GM21381 (cell line): ENCODE measurements at regions not wholly inside any gene's neighbourhood (a gene's known extent, or its start where the extent isn't known, plus 50 kb on each side); places are given as distances from the start of the nearest gene placed in this dataset.
A peak's percentile ranks its signal among the peaks of the same experiment; 100 is the strongest.
"Not testable (repeated sequence)": the region's sequence is repeated elsewhere in the genome, so short reads cannot be mapped to it uniquely, and the experiment has no call there.

Source experiments
- ATAC-seq: cut with Tn5 transposase; IDR thresholded peaks from one replicate; pipeline ENCODE4 v1.9.1; 2021; ENCODE audit warnings: mild to moderate bottlenecking, moderate library complexity; ENCODE audit not compliant: unreplicated experiment

DNA sequence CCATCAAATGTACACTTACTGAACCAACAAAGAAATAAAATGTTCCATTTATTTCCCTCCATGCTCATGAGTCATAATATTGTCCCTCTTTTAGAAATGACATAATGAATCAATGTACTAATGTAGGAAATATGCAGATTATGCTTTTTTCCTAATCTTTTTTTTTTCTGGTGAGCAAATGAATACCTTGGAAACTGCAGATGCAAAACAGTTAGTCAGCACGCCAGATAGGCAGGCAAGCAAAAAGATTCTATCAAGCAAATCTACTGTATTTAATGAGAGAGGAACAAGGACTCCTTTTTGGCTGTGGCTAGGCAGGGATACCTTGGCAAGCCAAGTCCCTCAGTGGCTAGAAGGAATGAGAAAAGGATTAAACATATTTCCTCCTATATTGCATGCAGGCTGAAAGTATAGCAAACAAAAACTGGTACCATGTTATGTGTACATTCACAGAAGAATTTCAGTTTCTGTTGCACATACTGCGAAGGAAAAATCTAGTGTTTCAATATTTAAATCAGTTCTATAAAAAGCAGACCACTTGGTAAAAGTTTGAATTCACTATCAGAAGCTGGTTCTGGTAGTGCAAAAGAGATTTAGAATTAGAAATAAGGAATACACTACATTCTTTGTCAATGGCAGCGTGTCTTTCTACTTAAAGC, 605.4 kb downstream of the TLE1 start:
- peak; percentile 54 for ATAC-seq

DNA sequence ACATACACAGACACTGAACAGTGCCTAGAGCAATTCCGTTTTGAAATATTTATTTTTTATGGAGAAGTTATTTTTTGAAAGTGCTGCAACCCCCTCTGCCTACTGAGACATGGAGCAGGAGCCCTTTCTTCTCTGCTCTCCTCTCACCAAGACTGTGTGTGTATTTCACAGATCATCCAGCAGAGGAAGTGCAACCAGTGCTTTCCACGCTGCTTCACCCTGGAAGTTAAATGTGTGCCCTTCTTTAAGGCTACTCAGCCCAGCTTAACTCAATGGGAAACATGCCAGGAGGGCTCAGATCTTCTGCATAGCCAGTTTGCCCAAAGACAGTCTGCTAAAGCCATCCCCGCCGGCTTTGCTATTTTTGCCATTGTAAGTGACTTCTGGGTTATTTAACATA, 606.3 kb downstream of the TLE1 start:
- no peak for ATAC-seq

DNA sequence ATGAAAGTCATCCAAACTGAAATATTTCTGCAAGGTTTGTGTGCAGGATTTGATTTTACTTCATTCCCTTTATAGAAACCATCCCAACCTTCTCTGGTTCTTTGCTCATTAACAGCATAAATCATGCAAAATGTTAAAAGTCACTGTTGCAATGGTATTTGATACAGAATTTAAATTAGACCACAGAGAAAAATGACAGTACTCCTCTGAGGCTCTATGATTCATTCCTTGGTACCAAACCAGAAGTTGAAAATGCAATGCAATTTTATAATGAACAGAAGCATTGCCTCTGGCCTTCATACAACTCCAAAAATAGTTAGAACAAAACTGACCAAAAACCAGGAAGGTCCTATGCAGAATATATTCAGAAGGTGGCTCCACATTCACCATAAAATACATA, 607.1 kb downstream of the TLE1 start:
- ATAC-seq, result no peak

DNA sequence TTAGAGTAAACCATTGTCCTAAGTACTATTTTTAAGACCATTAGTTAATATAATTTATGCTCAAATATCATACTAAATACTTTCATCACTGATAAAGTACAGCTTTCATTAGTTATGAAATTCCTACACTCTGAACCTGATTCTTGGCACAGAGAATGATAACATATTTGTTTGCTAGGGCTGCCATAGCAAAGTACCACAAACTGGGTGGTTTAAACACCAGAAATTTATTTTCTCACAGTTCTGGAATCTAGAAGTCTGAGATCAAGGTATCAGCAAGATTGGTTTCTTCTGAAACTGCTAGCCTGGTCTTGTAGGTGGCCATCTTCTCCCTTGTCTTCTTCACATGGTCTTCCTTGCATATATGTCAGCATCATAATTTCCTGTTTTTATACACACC, 608.4 kb downstream of the TLE1 start:
- no peak for ATAC-seq

DNA sequence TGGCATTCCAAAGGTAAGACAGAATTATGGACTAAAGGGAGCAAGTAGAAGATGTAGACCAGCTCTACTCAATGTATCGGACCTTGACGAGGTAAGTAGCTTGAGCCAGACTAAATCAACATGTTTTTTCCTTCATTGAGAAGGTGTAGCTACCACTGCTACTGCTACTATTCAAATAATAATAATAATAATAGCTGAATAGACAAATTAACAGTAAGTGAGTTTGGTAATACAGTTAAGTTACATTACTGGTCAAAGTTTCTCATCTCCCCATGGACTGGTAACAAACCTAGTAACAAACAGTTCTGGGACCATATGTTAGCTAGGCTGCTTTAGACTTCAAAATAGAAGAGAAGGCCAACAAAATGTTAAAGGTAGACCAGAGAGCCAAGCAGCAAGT, 609.2 kb downstream of the TLE1 start:
- ATAC-seq, result no peak

DNA sequence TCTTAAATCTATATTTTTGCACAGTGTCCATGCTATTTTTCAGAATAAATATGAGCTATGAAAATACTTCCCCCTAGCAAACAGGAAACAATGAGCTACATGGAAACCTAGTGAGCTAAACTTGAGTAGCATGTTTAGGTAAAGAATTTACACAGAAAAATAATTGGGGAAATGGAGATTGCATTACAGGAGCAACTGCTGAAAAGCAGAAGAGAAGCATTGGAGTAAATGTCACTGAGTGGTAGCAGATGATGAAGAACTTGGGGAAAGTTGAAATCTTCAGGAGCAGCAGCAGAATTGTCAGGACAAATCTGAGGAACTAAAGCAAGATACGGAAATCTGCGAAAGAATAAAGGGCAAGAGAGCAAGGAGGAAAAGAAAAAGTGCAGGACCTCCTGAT, 610.3 kb downstream of the TLE1 start:
- ATAC-seq, result no peak

DNA sequence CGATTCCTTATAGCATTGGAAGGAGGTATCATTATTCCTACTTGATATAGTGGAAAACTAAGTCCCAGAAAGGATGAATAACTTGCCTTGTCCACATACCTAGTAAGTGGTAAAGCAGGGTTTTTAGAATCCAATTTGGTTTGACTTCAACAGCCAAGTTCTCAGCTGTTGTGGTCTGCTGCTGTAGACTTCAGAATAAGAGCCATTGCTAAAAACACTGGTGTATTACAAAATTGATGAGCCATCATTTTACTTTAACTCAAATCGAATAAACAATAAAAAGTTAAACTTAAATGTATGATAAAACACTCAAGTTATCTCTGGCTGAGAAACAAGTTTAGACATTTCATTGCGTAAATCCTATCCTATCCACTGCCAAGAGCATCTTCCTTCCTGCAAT, 610.8 kb downstream of the TLE1 start:
- ATAC-seq, result no peak

DNA sequence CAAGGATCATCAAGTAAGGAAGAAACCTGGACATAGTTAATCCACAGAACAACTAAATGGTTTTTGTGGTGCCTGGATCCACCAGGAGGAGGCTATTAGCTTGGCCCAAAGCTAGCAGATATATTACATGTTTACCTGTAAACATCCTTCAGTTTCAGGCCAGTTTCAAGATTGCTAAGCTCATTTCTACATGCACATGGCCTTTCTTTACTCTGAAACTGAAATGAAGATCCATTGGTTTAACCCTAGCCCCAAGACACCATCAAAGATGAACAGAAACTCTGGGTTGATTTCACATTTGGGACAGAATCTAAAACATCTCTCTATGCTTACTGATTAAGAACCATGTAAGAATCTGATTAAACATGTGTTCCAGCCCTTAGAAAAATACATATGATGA, 611.8 kb downstream of the TLE1 start:
- ATAC-seq, result no peak

DNA sequence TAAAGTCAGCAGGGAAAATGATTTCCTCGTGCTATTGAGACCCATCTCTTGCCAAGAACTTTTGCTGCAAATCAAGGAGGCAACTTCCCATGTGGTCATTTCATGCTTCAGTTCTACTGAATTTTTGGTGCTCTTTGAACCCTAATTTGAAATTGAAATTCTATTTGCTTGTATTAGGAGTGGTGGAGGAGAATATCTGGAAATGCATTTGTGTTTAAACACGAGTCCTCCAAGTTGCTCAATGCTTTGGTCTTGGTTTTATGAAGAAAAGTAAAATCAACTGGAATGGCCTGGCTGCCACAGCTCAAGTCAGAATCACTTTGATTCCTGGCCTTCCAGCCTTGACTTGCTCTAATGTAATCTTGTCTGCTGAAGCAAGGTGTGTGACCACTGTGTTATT, 613.2 kb downstream of the TLE1 start:
- ATAC-seq, result no peak

DNA sequence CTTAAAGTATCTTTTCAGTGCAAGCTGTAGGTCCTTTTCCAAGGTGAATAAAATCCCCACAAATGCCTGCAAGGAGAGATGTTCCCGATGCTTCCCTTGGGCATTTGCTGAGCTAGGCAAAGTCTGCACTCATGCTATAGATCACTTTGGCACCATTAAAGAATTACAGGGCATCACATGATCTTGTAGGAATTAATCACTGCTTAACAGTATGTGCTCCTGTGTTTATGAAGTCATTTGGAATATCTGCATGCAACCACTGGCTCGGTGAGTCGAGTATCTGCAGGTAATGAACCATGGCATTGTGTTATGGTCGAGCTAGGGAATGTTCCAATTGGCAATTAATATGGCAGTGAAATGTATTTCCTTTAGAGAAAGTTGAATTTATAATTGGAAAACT, 615.1 kb downstream of the TLE1 start:
- ATAC-seq, result no peak

DNA sequence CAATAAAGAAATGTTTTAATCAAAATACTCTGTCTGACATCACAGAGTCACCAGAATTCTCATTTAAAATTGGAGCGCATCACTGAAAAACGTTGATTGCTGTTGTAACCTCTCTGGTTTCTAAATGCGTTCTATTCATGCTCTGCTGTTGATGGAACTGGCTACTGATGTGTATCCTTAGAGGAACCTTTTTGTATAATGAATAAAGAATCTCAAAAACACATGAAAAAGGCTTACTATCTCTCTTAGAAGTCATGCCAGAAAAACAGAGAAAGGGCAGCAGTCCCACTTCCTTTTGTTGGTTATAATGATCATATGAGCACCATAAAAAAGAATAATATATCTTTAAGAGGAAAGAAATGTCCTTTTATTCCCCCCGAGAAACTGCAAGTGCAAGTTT, 615.5 kb downstream of the TLE1 start:
- no peak for ATAC-seq

DNA sequence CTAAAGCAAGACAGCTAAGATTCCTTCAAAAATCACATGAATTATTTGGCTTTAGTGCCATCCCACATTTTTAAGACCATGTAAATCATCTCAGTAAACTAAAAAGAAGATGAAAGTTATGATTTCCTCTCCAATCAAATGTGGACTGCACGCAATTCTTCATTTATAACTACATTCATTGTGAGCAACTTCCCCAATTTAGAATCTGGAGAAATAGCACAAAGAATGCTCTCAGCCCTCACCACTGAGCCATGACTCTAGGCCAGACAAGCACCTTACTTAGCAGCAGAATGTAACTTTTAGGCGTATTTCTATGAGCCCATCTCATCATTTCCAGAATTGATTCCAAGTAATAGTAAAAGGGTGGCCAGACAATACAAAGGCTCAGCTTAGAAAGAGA, 616.6 kb downstream of the TLE1 start:
- ATAC-seq, result no peak

DNA sequence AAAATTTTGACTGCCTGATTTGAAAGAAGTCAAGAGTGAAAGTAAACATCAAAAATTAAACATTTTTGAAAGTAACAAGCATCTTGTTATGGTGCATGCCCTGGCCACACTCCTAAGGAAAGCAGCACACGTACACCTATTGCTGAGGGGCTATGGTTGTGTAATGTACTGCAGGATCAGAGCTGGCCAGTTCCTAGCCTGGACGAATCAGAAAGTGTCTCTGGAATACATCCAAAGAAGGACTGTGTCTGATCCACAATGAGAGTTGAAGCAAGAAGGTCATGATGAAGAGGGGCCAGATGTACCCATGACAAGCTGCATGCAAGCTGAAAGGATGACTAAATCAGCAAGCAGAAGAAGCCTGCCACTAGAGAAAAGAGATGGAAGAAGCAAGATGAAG, 618.2 kb downstream of the TLE1 start:
- ATAC-seq, result no peak

DNA sequence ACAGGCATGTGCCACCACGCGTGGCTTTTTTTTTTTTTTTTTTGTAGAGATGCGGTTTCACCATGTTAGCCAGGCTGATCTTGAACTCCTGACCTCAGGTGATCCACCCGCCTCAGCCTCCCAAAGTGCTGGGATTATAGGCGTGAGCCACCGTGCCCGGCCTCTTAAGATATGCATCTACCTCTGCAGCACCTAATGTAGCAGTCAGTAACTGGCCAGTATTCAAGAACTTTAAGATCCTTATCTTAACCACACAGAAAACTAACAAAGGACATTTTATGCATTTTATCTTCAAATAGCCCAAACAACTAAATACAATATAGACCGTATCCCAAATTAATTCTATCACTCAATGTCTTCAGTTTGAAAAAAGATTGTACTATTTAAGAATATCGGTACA, 618.7 kb downstream of the TLE1 start:
- no peak for ATAC-seq

DNA sequence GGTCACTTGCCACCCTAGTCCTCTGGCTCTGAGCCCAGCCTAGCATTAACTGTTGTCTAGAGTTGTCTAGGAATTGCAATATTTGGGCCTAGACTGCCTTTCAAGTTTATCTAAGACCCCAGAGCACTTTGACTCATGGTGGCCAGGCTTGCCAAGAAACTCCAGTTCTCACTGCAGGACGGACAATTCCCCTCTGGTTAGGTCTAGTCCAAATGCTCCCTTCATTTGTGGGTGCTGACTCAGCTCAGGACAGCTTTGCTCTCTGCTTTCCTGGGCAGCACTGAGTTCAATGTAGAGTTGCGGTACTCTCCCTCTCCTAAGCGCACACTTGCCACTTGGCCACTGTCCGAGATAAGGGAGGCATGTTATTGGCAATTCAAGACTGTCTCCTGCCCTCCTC, 619.4 kb downstream of the TLE1 start:
- no peak for ATAC-seq

DNA sequence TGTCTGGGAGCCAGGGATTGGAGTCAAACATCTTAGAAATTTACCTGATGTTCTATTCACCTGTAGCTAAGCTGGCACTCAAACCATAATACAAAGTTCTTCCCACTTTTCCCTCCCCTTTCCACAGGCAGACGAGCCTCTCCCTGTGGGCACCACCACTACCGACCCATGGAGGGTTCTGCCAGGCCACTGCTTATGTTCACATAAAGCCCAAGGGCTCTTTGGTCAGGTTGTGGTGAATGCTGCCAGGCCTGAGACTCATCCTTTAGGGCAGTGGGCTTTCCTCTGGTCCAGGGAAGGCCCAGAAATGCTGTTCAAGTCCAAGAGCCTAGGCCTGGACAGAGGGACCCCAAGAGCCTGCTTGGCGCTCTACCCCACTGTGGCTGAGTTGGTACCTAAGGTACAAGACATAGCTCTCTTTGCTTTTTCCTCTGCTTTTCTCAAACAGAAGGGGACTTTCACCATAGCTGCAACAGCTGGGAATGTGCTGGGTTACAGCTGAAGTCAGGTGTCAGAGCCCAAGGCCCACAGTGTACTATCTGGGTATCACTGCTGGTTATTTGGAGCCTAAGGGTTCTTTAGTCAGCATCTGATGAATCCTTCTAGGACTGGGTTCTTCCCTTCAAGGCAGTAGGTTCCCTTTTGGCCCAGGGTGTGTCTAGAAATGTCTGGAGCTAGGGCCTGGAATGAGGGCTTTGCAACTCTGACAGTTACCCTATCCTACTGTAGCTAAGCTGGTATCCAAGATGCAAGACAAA, 620.1 kb downstream of the TLE1 start:
- ATAC-seq, result no peak

DNA sequence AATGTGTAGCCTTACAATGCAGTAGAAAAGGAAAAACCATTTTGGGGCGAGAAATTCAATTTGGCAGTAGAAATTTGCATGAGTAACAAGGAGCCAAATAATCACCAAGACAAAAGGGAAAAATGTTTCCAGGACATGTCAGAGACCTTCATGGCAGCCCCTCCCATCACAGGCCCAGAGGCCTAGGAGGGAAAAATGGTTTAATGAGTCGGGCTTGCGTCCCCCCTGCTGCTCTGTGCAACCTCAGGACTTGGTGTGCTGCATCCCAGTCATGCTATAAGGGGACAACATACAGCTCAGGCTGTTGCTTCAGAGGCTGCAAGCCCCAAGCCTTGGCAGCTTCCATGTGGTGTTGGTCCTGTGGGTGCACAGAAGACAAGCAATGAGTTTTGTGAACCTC, 626.4 kb downstream of the TLE1 start:
- not testable (repeated sequence) for ATAC-seq

DNA sequence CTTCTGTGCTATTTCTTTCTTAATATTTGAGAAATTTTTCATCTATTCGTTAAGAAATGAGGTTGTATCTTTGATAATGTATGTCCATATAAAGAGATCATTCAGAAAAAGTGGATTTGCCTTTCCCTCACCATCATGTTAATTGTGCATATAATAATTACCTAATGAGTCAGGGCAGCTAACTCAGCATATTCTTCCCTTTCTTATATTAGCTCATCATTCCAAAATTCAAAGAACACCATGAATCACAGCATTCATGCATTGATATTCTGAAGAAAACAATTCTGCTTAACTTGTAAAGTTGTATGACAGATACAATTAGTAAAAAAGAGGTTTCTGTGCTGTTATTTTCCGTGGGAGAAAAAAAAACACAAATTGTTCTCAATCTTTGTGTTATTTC, 630.6 kb downstream of the TLE1 start:
- no peak for ATAC-seq

DNA sequence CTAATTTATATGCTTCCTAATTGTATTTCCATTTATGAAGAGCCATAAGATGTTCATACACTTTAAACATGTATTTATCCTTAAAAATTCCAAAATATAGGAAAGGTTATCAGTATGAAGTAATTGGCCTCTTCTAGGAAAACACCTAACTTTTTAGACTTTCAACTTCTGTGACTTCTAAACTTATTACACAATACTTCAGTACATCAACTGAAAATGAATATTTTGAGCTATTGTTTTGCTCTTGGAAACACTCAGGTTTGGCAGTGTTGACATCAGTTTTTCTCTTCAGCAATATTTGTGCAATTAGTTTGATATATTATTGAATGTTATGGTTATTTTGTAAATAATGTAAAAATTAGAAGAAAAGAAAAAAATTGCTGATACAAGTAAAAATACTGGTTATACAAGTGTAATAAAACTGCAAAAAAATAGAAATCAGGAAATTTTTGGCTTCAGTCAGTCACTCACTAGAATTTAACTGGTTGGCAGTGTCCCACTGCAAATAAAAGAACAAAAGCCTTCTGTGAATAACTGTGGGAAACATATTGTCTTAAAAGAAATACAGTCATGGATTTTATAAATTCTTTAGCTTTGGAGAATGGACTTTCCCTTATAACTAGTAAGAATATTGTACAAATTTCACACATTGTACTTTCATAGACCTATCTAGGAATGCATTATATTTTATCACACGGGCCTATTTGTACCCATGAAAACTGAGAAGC, 635.9 kb downstream of the TLE1 start:
- no peak for ATAC-seq

DNA sequence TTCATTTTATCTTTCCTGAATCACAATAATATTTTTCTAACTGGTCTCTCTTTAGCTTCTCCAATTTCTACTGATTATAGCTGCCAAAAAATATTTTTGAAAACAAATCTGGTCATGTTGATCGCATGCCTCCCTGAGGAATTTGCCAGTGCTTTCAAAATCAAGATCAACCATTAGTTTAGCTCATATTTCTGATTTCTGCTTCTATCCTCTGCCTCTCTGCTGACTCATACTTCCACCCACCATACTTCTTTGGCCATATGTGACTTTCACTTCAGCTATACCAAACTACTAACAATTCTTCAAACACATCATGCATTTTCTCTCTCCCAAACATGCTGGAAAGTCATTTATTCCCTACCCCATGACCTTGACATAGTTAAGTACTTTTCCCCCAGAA, 636.5 kb downstream of the TLE1 start:
- no peak for ATAC-seq

DNA sequence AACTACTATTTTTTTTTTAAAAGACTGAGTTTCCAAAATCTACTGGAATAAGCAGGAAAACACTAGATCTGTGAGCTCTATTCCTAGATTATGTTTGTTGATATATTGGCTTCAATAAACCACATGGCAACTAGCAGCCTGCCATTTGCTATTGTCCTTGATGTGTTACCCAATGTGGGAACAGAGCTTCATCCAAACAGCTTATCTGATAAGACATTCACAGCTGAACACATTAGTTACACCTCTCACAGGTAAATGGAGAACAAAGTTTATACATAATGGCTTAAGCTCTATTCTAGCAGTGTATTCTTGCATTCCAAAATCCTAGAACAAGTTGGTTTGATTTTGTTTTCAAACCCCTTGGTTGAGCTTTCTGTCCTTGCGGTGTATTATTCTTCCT, 642.1 kb downstream of the TLE1 start:
- ATAC-seq, result no peak

DNA sequence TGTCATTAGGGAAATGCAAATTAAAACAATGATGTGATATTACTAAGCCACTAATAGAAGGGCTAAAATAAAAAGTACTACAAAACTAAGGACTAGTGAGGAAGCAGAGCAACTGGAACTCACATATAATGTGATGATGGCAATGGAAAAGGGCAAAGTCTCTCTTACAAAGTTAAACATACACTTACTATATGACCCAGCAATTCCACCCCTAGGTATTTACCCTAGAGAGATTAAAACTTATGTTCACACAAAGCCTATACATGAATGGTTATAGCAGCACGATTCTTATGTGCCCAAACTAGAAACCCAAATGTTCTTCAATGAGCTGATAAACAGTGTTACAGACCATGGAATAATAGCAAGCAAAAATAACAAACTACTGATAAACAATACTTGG, 643.7 kb downstream of the TLE1 start:
- ATAC-seq, result no peak
